Neural progenitor cell (in vitro differentiated cells): ENCODE measurements at regions not wholly inside any gene's neighbourhood (a gene's known extent, or its start where the extent isn't known, plus 50 kb on each side); places are given as distances from the start of the nearest gene placed in this dataset.
"Not testable (repeated sequence)": the region's sequence is repeated elsewhere in the genome, so short reads cannot be mapped to it uniquely, and the experiment has no call there.

ENCODE experiments used
- DNase-seq: peaks from one replicate; pipeline ENCODE4 v3.0.0-alpha.2; 2016; ENCODE audit warnings: low spot score
- H2AFZ ChIP-seq: fragments of 200-600 bp; sonication (generic); replicated peaks from 2 replicates; pipeline ENCODE4 v1.6.1; 2016; ENCODE audit warnings: antibody characterized with exemption
- H3F3A ChIP-seq: fragments of 200-600 bp; sonication (generic); 2 replicates; pipeline ENCODE4 v1.6.1; 2016; ENCODE audit warnings: antibody characterized with exemption, low read depth
- H3K27ac ChIP-seq: fragments of 200-600 bp; sonication (generic); 2 replicates; pipeline ENCODE4 v1.5.1; 2016; ENCODE audit warnings: mild to moderate bottlenecking
- H3K27me3 ChIP-seq: fragments of 200-600 bp; sonication (generic); 2 replicates; pipeline ENCODE4 v1.6.1; 2016; ENCODE audit warnings: mild to moderate bottlenecking, moderate library complexity
- H3K36me3 ChIP-seq: fragments of 200-600 bp; sonication (generic); 2 replicates; pipeline ENCODE4 v1.5.1; 2016
- H3K4me1 ChIP-seq: fragments of 200-600 bp; sonication (generic); 2 replicates; pipeline ENCODE4 v1.6.1; 2016; ENCODE audit warnings: mixed run types
- H3K4me2 ChIP-seq: fragments of 200-600 bp; sonication (generic); 2 replicates; pipeline ENCODE4 v1.6.1; 2016
- H3K4me3 ChIP-seq: fragments of 200-600 bp; sonication (generic); 2 replicates; pipeline ENCODE4 v1.5.1; 2016
- H3K79me2 ChIP-seq: fragments of 200-600 bp; sonication (generic); 2 replicates; pipeline ENCODE4 v1.6.1; 2016; ENCODE audit warnings: low read depth
- H3K9ac ChIP-seq: fragments of 200-600 bp; sonication (generic); 2 replicates; pipeline ENCODE4 v1.6.1; 2016
- H3K9me3 ChIP-seq: fragments of 200-600 bp; sonication (generic); 2 replicates; pipeline ENCODE4 v1.5.1; 2016; ENCODE audit warnings: low read depth
- H4K20me1 ChIP-seq: fragments of 200-600 bp; sonication (generic); 2 replicates; pipeline ENCODE4 v1.6.1; 2016; ENCODE audit warnings: low read depth
- H3K27ac Mint-ChIP-seq: 3 replicates; pipeline ENCODE4 v1.8.0; 2021; ENCODE audit warnings: mixed read lengths
- H3K27me3 Mint-ChIP-seq: 2 replicates; pipeline ENCODE4 v1.8.0; 2022; ENCODE audit warnings: low read depth, mild to moderate bottlenecking, inconsistent platforms, moderate library complexity, mixed read lengths; ENCODE audit not compliant: insufficient read depth
- H3K36me3 Mint-ChIP-seq: 3 replicates; pipeline ENCODE4 v1.8.0; 2021; ENCODE audit warnings: mixed read lengths
- H3K4me1 Mint-ChIP-seq: 3 replicates; pipeline ENCODE4 v1.8.0; 2021; ENCODE audit warnings: mixed read lengths
- H3K4me3 Mint-ChIP-seq: 3 replicates; pipeline ENCODE4 v1.8.0; 2021; ENCODE audit warnings: mild to moderate bottlenecking, moderate library complexity, mixed read lengths
- H3K9me3 Mint-ChIP-seq: 3 replicates; pipeline ENCODE4 v1.8.0; 2020; ENCODE audit warnings: mixed read lengths
- CTCF ChIP-seq: fragments of 200-600 bp; sonication (generic); IDR thresholded peaks from 2 replicates; pipeline ENCODE4 v1.5.1; 2017; ENCODE audit warnings: antibody characterized with exemption, mild to moderate bottlenecking

GRCh38 chrX:89871662-89872061 is 50.0 kb upstream of the TGIF2LX start:
- not testable (repeated sequence) for H3K27me3 Mint-ChIP-seq, H3K27ac Mint-ChIP-seq, H3K27me3 ChIP-seq, H3F3A ChIP-seq, H3K9ac ChIP-seq, H3K4me3 ChIP-seq, H3K27ac ChIP-seq, H3K4me1 Mint-ChIP-seq, H3K4me1 ChIP-seq, H3K4me3 Mint-ChIP-seq, H3K36me3 ChIP-seq, H3K9me3 ChIP-seq, H3K79me2 ChIP-seq, H3K36me3 Mint-ChIP-seq, H4K20me1 ChIP-seq, H3K9me3 Mint-ChIP-seq, H3K4me2 ChIP-seq
- H2AFZ ChIP-seq = peak overlapping the region; percentile 36
- DNase-seq = peak; percentile 61
- peak; percentile 56 for TF ChIP-seq CTCF
